GF-D8 (cell line): ENCODE measurements at regions not wholly inside any gene's neighbourhood (a gene's known extent, or its start where the extent isn't known, plus 50 kb on each side); places are given as distances from the start of the nearest gene placed in this dataset.

Experiments
- DNase-seq: peaks from one replicate; lab custom pipeline; 2025; lab: John Stamatoyannopoulos, UW

DNA sequence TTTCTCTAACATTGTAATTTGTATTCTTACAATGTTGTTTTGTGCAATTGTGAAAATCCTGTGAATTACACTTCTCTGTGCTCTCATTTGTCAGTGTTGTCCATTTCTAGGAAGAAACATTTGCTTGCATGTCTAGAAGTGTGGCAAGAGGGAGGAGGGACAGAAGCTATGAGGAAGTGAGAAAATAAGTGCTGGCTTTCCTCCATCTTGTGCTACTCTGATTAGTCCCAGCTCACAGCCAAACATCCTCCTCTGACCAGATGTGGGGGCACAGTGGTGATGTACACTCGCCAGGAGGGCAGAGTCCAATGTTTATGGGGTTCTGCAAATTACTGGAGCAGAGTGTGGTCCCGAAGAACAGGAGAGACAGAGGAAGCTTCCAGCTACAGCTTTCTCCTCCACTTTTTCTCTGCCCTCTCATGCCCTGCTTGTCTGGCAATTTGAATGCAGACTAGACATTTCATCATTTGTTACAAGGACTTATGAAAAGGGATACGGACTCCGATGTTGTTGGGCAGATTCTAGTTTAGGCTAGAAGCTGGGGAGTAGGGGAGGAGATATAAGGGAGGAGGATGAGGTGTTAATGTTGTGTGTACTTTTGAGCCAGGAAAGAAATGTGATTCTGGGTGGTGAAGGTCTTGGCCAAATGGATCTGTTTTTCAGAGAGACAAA lies 131.0 kb upstream of the C1GALT1 start:
- no peak for DNase-seq

DNA sequence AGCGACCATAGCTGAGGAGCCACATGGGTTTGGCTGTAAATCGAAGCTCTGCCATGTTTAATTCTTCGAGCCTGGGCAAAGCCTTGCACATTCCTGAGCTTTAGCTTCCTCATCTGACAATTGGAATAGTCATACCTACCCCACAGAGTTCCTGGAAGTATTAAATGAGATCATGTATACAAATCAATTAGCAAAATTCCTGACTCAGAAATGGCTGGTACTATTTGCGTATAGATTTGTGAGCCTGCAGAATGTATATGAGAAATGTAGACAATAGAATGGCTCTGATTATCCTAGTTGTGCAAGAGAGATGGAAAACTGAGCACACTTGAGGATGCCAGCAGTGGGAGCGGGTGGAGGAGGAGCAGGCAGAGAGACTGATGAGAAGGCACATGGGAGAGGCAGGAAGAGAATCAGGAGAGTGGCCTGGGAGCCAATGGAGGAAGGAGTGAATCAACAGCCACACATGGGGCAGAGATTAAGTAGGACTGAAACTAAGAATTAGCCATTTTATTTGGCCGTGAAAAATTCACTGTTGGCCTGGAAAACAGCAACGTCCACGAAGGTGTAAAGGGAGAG lies 128.0 kb upstream of the C1GALT1 start:
- no peak for DNase-seq

DNA sequence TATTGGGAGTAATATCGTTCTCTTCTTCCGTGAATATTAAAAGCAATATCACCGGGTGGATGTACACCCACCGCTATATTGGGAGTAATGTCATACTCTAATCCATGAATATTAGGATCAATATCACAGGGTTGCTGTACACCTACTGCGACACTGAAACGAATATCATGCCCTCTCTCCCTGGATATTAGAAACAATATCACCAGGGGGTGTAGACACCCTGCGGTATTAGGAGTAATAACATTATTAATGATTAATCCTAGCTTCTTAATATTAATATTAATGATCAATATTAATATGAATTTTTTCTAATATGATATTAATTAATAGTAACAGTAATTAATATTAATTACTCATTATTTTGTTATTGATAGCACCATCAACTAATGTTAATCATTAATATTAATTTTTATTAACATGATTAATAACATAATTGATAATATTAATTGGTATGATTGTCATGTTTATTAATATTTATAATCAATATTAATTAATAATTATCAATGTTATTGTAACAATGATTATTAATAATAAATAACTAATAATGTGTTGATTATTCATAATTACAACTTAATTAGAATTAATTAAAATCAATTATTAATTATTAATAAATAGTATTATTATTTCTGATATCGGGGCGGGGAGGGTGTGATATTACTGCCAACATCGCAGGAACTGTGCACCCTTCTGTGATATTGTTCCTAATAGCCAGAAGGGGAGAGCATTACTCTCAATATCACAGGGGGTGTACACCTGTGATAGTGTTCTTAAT lies 121.3 kb upstream of the C1GALT1 start:
- DNase-seq, result no peak

DNA sequence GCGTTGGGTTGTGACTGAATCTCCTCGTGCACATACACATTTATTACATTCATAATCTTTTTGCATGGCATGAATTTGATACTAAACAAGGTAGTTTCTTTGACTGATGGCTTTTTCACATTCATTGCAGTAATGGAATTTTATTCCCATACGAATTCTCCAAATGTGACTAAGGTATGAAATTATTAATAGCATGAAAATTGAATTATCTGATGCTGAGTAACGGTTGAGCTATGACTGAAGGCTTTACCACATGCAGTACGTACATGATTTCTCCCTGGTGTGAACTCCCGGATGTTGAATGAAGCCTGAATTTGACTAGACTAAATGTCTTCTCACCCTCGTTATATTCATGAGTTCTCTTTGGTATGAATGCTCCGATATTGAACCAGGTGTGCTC lies 104.4 kb upstream of the C1GALT1 start:
- no peak for DNase-seq

DNA sequence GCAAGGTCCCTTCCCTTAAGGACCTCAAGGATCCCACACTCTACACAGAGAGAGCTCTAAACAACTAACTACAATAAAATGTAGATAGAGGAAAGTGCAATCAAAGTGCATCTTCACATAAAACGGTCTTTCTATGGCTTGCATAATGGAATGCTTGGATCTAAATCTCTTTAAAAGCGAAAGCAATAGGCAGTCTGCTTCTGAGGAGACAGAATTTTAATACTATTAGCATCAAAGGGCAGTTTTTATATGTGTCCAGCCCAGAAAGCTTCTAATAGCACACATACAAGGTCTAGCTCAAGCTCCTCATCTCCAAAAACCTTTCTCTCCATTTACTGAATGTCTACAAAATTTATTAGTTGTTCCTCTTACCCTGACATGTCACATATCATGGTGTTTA lies 101.5 kb upstream of the C1GALT1 start:
- DNase-seq, result no peak

DNA sequence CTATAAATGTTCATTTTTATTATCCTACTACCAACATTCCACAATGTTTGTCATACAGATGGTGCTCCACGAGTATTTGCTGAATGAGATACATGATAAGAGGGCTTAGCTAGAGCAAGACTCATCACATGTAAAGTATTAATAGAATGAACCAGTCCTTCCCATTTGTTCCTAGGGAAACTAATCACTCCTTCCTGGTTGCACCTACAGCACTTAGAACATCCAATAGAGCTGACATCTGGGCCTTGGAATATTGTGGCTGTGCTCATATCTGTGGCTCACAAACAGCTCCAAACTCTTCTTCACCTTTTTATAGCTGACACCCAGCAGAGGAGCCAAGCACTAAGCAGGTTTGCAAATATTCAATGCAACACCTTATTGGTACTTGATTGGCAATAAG lies 91.9 kb upstream of the C1GALT1 start:
- DNase-seq, result no peak

DNA sequence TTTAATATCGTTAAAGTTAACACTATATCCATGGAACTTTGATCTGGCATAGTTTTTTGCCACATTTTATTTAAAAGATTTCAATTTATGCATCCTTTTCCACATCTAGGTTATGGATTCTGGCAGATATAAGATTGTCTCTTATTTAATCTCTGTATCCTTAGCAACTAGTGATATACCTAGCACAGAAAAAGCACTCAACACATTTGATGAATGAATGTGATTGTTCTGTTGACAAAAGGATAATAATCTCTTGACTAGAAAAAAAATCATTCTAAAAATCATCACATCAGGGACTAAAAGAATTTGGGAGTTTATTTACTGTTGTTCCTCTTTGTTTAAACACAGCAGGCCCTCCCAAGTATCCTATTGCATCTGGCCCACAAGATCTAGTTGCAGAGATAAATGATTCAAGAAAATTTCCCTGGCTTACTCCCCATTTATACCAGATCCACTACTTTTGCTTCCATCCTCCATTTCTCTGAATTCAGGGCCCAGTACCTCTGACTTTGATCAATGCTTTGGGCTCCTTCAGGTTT lies 84.0 kb upstream of the C1GALT1 start:
- DNase-seq, result no peak

DNA sequence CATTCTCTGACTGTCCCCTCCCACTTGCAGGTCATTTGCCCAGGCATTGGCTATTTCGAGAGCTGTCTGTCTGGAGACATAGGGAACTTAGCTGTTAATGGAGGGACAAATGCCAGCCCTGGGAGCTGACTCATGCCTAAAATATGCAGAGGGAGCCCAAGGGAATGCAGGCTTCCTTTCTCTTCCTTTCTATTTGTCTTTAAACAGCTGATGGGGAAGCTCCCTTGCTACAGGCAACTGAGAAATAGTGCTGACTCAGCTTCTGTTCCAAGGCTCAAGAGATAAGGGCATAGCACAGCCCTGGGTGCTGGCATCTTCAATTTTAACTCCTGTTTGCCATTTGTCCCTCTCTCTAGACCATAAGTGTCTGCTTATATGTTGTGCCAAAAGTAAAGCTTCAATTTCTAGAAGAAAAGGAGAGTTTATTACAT lies 82.7 kb upstream of the C1GALT1 start:
- no peak for DNase-seq

DNA sequence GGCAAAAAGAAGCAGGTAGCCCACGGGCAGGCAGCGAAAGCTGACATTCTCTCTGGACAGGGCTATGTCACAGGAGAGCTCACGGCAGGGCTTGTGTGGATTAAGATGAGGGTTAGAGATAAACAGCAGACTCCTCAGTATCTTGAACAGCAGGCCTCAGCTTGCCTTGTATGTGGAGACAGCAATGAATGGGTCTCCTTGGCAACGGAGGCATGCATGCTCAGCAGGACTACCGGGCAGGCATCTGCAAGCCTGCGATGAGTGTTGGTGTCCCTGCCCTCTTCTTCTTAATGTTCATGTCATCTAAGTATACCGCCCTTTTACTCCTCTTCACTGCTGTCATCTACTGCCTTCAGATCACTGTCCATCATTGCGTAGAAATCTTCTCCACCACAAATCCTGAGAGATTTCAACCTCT lies 81.9 kb upstream of the C1GALT1 start:
- no peak for DNase-seq

DNA sequence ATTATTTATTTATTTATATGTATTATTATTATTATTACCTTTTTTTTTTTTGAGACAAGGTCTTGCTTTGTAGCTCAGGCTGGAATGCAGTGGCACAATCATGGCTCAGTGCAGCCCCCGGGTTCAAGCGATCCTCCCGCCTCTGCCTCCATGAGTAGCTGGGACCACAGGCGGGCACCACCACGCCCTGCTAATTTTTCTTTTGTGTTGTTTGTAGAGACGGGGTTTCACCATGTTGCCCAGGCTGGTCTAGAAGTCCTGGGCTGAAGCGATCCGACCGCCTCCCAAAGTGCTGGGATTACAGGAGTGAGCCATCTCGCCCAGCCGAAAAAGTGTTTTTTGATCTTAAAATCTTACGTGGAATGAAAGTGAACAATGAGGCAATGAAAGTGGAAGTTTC lies 79.4 kb upstream of the C1GALT1 start:
- DNase-seq, result no peak

DNA sequence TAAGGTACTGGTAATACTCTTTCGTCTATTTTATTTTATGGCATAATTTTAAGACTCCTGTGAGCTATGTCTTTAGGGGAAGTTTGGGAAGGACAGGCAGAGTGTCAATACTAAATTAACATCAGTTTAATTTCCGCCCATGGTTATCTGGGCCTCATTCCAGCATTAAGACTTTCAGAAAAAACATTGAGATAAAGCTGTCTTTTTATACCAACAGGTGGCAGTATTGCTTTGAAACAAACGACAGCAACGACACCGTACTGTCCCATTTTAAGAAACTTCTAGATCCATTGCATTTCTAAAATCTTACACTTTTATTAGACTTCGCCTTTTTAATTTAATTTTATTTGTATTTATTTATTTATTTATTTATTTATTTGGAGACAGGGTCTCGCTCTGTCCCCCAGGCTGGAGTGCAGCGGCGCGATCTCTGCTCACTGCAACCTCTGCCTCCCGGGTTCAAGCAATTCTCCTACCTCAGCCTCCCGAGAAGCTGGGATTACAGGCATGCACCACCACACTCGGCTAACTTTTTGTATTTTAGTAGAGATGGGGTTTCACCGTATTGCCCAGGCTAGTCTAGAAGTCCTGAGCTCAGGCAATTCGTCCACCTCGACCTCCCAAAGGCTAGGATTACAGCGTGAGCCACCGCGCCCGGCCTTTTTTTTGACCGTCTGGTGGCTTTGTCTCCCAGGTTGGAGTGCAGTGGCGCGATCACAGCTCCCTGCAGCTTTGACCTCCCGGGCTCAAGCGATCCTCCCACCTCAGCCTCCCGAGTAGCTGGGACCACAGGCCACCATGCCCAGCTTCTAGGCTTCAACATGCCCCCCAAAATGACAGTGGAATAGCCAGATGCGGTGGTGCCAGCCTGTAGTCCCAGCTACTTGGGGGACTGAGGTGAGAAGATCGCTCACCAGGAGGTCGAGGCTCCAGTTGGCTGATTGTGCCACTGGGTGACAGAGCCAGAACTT lies 78.7 kb upstream of the C1GALT1 start:
- peak; percentile 49 for DNase-seq

DNA sequence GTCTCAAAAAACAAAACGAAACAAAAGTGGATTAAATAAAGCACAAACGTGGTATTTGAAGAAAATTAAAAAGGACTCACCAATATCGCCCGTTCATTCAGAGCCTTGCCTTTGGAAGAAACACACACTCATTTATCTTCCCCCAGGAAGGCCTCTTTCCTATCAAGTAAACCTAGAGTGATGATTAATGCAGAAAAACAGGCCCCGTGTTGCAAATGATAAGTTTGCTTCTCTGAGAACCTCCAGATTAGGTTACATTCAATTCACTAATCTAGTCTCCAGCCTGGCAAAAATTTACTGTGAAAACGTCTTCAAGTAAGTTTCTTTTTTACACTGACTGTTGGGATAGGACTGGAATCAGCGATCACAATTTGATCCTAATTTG lies 78.0 kb upstream of the C1GALT1 start:
- no peak for DNase-seq

DNA sequence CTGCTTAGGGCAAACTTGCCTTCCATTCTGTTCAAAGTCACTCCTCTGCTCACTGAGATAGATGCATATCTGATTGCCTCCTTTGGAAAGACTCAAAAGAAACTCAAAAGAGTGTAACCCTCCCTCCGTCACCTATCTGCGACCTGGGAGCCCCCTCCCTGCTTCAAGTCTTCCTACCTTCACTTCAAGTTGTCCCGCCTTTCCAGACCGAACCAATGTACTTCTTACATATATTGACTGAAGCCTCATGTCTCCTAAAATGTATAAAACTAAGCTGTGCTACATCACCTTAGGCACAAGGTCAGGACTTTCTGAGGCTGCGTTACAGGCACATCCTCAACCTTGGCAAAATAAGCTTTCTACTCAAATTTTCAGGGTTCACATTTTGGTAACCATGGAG lies 77.4 kb upstream of the C1GALT1 start:
- DNase-seq, result no peak

DNA sequence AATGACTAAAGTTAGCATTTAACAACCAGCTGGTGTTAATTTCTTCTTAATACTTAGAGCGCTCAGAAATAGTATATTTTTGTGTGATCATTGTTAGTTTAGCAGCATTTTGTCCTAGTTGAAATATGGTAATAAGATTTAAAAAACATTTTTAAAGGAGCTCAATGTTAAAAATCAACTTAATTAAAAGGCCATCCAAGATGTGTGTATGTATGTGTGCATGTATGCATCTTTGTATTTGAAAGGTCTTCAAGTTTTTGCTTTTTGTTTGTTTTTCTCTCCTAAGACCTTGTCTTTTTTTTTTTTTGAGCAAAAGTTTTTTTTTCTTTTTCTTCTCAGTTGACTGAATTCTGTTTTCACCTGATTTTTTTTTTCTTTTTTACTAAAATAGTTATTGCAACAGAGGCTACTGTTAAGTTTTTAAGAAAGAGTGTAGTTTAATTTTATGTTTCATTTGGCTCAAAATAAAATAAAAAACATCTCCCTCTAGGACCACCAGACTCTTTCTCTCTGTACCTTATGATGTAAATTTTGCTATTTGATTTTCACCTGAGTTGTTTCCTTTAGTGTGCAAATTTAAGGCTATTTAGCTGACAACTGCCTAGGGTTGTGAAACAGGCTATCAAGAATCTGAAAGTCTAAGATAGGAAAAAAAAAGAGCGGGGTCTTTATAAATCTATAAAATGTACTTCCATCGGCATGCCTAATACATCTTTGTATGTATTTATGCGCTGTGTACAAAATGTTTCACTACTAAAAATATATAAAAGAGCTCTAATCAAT lies 76.4 kb upstream of the C1GALT1 start:
- DNase-seq, result no peak

DNA sequence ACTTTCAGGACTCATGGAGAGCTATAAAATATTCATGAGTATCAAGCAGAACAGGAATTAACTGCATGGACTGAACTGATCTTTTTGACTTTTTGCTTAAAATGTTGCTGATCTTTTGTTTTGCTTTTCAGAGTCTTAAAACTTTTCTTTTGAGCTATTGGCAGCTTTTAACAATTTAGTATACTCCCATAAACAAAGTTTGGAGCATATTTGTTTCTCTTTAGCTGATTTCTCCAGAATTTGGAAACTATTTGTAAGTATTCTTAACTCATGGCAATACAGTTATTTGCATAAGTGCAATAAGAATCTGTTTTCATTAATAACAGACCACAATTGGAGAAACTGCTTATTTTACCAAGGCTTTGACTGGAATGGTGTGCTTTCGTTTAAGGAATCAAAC lies 73.4 kb upstream of the C1GALT1 start:
- DNase-seq, result no peak

DNA sequence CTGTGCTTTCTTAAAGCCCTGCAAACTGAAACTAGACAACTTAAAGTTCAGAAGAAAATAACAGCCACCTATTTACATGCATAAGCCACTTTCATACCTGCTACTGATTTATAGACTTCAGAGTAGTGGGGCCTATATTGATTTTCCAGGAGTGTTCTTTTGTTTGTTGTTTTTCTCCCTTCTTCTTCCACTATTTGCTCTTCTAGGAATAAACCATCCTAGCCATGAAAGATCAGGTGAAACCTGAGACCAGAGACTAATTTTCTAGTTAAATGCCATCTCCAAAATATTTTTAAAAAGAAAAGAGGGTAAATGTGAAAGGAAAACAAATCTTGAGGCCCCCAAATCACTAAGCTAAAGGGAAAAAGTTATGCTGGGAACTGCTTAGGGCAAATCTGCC lies 72.4 kb upstream of the C1GALT1 start:
- DNase-seq, result no peak

DNA sequence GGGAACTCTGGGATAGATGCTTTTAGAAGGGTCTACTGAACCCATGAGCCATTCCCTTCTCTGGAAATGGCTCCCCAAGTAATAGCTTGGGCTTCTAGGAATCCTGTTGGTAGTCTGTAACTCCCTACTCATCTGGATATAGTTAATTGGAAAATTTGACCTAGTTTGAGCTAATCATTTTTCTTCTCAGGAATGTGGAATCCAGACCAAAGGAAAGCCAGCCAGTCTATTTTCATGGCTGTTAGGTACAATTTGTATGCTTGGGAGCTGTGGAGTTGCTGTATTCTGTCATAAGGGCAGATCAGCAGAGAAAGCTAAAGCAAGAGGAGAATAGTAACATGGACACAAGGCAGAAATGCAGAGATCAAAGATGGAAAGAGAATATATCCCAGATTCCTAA lies 71.6 kb upstream of the C1GALT1 start:
- no peak for DNase-seq

DNA sequence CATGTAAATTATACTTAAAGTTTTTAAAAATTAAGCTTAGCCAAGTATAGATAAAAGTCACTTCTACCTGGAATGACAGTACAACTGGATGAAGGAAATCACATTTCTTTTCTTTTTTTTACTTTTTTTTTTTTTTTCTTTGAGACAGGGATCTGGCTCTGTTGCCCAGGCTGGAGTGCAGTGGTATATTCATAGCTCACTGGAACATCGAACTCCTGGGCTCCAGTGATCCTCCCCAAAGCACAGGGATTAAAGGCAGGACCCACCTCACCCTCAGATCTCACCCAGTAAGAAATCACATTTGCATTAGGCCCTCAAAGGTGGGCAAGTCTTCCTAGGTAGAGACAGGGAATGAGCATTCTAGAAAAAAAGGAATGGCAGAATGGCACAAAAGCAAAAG lies 69.5 kb upstream of the C1GALT1 start:
- no peak for DNase-seq

DNA sequence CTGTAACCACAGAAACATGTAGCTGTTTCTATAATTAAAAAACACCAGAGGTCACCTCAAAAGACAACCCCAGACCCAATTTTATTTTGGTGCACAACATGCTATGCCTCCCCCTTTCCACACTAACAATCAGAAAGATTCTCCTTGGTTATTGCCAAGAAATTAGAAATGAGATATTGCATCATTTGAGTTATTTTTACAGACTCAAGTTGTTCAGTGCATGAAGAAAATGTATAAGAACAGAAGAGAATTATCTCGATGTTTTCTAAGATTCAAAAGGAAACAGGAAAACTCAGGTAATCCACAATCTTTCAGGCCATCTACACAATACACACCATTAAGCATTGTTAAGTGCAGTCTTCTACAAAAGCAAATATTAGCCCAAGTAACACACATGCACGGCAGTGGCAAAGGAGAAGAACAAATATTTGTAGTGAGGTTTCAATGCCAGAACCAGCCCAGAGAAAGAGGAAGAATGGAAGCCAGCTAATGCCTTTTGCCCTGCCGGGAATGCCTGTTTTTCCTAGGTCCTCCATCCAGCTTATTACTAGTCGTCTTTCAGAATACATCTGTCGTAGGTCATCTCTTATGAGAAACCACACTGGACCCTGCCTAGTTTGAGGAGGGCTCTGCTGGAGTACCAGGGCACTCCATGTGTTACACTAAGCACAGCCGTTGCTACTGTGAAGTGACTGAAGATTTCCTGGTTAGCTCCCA lies 67.6 kb upstream of the C1GALT1 start:
- DNase-seq, result no peak

DNA sequence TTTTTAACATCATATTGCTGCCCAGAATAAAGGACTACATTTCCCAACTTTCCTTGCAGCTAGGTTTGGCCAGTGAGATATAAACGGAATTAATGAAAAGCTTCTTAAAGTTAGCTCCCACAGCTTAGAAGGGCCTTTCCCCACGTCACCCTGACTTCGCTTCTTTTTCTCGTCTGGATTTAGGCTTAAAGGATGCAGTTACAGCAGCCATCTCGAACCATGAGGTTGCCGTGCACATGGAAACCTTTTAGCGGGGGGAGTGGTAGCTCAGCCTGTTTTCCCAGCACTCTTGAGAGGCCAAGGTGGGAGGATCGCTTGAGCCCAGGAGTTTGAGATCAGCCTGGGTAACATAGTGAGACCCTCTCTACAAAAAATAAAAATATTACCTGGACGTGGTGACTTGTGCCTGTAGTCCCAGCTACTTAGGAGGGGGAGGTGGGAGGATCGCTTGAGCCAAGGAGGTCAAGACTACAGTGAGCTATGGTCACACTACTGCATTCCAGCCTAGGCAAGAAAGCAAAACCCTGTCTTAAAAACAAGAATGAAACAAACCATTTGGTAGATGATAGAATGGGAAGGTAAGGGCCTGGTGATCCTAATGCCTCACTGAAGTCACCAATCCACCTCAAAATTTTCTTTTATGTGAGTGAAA lies 64.3 kb upstream of the C1GALT1 start:
- no peak for DNase-seq
